ENCODE measurements at regions not wholly inside any gene's neighbourhood (a gene's known extent, or its start where the extent isn't known, plus 50 kb on each side); places are given as distances from the start of the nearest gene placed in this dataset.

GRCh38 chr2:204199357-204199756, 262.8 kb downstream of the ICOS start:
- no peak overlapping the region for H3K27ac Mint-ChIP-seq
- H3K4me1 Mint-ChIP-seq = no peaks in the 10 kb centered on the region
- H3K27me3 Mint-ChIP-seq = peaks cover 58% of the 10 kb centered on the region
- H3K4me3 Mint-ChIP-seq = no peak overlapping the region
- DNase-seq (no peak), ATAC-seq (no peak)
- H3K9me3 ChIP-seq (ENCODE audit: control insufficient read depth, low read length, poor library complexity, severe bottlenecking) = no peaks in the 10 kb centered on the region
- H3K36me3 Mint-ChIP-seq (ENCODE audit: low read depth) = peaks cover 2% of the 10 kb centered on the region

DNA sequence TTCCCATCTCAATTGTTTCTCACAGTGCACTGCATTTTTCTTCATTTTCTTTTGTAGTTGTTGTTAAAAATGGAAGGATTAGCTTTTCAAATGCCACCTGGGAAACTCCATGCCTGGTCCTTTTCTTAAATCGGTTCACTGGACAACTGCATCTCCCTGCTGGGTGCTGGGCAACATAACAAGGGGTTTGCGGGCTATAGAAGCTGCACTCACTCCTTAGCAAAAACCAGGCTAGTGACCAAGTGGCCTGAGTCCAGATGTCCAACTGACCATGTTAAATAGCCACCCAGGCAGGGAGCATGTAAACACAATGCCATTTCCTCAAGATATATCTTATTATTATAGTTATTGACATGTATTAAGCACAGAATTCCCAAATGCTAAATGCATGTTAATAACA, 264.9 kb downstream of the ICOS start:
- H3K27me3 Mint-ChIP-seq = peaks cover 55% of the 10 kb centered on the region
- DNase-seq (no peak), ATAC-seq (no peak)
- no peak overlapping the region for H3K4me3 Mint-ChIP-seq
- H3K9me3 ChIP-seq (ENCODE audit: control insufficient read depth, low read length, poor library complexity, severe bottlenecking) = no peaks in the 10 kb centered on the region
- no peaks in the 10 kb centered on the region for H3K4me1 Mint-ChIP-seq
- H3K27ac Mint-ChIP-seq = no peak overlapping the region
- H3K36me3 Mint-ChIP-seq (ENCODE audit: low read depth) = peaks cover 2% of the 10 kb centered on the region

DNA sequence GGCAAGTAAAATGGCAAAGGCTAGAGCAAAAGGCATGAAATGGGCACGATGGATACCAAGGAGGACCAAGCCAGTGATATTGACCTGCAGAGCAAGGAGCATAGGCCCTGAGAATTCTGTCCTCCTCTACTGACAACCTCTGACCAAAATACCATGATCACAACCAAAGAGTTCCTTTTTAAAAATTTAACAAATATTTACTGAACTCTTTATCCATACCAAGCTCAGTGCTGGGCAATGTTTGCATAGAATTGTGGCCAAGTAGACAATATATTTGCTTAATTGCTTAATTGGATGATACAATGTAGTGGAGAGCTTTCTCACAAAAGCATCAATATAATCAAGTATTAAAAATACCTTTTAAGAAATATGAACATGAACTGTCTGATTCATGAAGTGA, 265.7 kb downstream of the ICOS start:
- H3K27me3 Mint-ChIP-seq = peaks cover 57% of the 10 kb centered on the region
- DNase-seq (no peak), ATAC-seq (no peak)
- H3K36me3 Mint-ChIP-seq (ENCODE audit: low read depth) = peaks cover 2% of the 10 kb centered on the region
- H3K27ac Mint-ChIP-seq = no peak overlapping the region
- H3K9me3 ChIP-seq (ENCODE audit: control insufficient read depth, low read length, poor library complexity, severe bottlenecking) = no peaks in the 10 kb centered on the region
- no peaks in the 10 kb centered on the region for H3K4me1 Mint-ChIP-seq
- no peak overlapping the region for H3K4me3 Mint-ChIP-seq

GRCh38 chr2:204203704-204204103, 267.1 kb downstream of the ICOS start:
- no peak for DNase-seq

GRCh38 chr2:204205082-204205481, 268.5 kb downstream of the ICOS start:
- Mint-ChIP-seq H3K27ac (no peak overlapping the region), H3K4me3 (no peak overlapping the region)

More at GRCh38 chr2:204203704-204204103, 267.1 kb downstream of the ICOS start:
- H3K27me3 Mint-ChIP-seq = peaks cover 43% of the 10 kb centered on the region
- no peaks in the 10 kb centered on the region for H3K4me1 Mint-ChIP-seq
- no peaks in the 10 kb centered on the region for H3K36me3 Mint-ChIP-seq (ENCODE audit: low read depth)
- no peak for ATAC-seq
- no peak overlapping the region for H3K27ac Mint-ChIP-seq
- H3K9me3 ChIP-seq (ENCODE audit: control insufficient read depth, low read length, poor library complexity, severe bottlenecking) = no peaks in the 10 kb centered on the region
- H3K4me3 Mint-ChIP-seq = no peak overlapping the region

GRCh38 chr2:204205538-204205937, 269.0 kb downstream of the ICOS start:
- Mint-ChIP-seq H3K4me3 (no peak overlapping the region), H3K27me3 (peaks cover 34% of the 10 kb centered on the region), H3K27ac (no peak overlapping the region), H3K4me1 (no peaks in the 10 kb centered on the region), H3K36me3 (ENCODE audit: low read depth) (no peaks in the 10 kb centered on the region)
- H3K9me3 ChIP-seq (ENCODE audit: control insufficient read depth, low read length, poor library complexity, severe bottlenecking) = no peaks in the 10 kb centered on the region
- DNase-seq = no peak
- no peak for ATAC-seq

More at GRCh38 chr2:204205082-204205481, 268.5 kb downstream of the ICOS start:
- no peaks in the 10 kb centered on the region for H3K9me3 ChIP-seq (ENCODE audit: control insufficient read depth, low read length, poor library complexity, severe bottlenecking)
- Mint-ChIP-seq H3K36me3 (ENCODE audit: low read depth) (no peaks in the 10 kb centered on the region), H3K27me3 (peaks cover 35% of the 10 kb centered on the region), H3K4me1 (no peaks in the 10 kb centered on the region)
- no peak for DNase-seq
- ATAC-seq = no peak

- Mint-ChIP-seq H3K36me3 (ENCODE audit: low read depth) (no peaks in the 10 kb centered on the region), H3K4me1 (no peaks in the 10 kb centered on the region), H3K4me3 (no peak overlapping the region), H3K27ac (no peak overlapping the region), H3K27me3 (peaks cover 21% of the 10 kb centered on the region)
- no peaks in the 10 kb centered on the region for H3K9me3 ChIP-seq (ENCODE audit: control insufficient read depth, low read length, poor library complexity, severe bottlenecking)
- DNase-seq (no peak), ATAC-seq (no peak)
Observed at GRCh38 chr2:204207866-204208265, 271.3 kb downstream of the ICOS start.

DNA sequence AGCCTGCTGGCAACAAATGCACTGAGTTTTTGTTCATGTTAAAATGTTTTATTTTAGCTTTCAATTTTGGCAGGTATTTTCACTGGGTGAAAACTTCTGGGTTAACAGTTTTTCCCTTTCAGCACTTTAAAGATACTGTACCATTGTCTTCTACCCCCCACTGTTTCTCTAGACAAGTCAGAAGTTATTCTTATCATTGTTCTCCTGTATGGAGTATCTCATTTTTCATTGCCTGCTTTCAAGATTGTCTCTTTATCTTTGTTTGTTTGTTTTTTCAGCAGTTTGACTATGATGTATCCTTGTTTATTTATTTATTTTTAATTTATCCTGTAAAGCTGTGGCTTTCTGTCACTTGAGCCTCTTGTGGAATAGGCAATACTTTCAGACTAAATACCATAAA, 277.0 kb downstream of the ICOS start:
- Mint-ChIP-seq H3K36me3 (ENCODE audit: low read depth) (no peaks in the 10 kb centered on the region), H3K27ac (no peak overlapping the region), H3K4me1 (no peaks in the 10 kb centered on the region), H3K4me3 (no peak overlapping the region), H3K27me3 (no peaks in the 10 kb centered on the region)
- H3K9me3 ChIP-seq (ENCODE audit: control insufficient read depth, low read length, poor library complexity, severe bottlenecking) = no peaks in the 10 kb centered on the region
- no peak for DNase-seq
- ATAC-seq = no peak

GRCh38 chr2:204218040-204218439, 281.5 kb downstream of the ICOS start:
- no peak overlapping the region for H3K27ac Mint-ChIP-seq
- H3K36me3 Mint-ChIP-seq (ENCODE audit: low read depth) = no peaks in the 10 kb centered on the region
- H3K9me3 ChIP-seq (ENCODE audit: control insufficient read depth, low read length, poor library complexity, severe bottlenecking) = no peaks in the 10 kb centered on the region
- ATAC-seq (no peak), DNase-seq (no peak)
- H3K27me3 Mint-ChIP-seq = no peaks in the 10 kb centered on the region
- no peak overlapping the region for H3K4me3 Mint-ChIP-seq
- H3K4me1 Mint-ChIP-seq = no peaks in the 10 kb centered on the region

DNA sequence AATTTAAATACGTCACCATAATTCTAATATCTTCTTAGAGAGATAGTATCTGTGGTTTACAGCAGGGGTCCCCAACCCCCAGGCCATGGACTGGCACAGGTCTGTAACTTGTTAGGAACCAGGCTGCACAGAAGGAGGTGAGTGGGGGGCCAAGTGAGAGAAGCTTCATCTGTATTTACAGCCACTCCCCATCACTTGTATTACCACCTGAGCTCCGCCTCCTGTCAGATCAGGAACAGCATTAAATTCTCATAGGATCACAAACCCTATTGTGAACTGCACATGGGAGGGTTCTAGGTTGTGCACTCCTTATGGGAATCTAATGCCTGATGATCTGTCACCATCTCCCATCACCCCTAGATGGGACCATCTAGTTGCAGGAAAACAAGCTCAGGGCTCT, 282.6 kb downstream of the ICOS start:
- H3K9me3 ChIP-seq (ENCODE audit: control insufficient read depth, low read length, poor library complexity, severe bottlenecking) = no peaks in the 10 kb centered on the region
- no peak overlapping the region for H3K4me3 Mint-ChIP-seq
- H3K27me3 Mint-ChIP-seq = peaks cover 2% of the 10 kb centered on the region
- H3K27ac Mint-ChIP-seq = no peak overlapping the region
- no peaks in the 10 kb centered on the region for H3K4me1 Mint-ChIP-seq
- H3K36me3 Mint-ChIP-seq (ENCODE audit: low read depth) = no peaks in the 10 kb centered on the region
- DNase-seq (no peak), ATAC-seq (no peak)

DNA sequence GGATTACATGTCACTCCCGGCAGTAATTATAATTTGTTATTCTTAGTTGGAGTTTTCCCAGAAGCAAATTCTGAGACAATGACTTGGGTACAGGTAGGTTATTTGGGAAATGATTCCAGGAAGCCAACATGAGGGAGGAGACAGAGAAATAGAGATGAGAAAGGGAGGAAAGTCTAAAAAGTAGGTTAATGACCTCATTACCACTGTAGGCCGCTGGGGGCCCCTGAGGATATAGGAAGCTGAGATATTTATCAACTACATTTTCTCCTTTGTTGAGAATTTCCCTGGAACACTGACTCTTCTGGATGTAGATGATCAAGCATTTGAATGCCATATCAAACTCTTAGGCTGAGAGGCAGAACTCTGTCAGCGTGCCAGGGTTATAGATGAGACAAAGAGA, 284.3 kb downstream of the ICOS start:
- no peaks in the 10 kb centered on the region for H3K36me3 Mint-ChIP-seq (ENCODE audit: low read depth)
- peaks cover 12% of the 10 kb centered on the region for H3K27me3 Mint-ChIP-seq
- H3K9me3 ChIP-seq (ENCODE audit: control insufficient read depth, low read length, poor library complexity, severe bottlenecking) = no peaks in the 10 kb centered on the region
- H3K27ac Mint-ChIP-seq = no peak overlapping the region
- ATAC-seq (no peak), DNase-seq (no peak)
- no peaks in the 10 kb centered on the region for H3K4me1 Mint-ChIP-seq
- H3K4me3 Mint-ChIP-seq = no peak overlapping the region

DNA sequence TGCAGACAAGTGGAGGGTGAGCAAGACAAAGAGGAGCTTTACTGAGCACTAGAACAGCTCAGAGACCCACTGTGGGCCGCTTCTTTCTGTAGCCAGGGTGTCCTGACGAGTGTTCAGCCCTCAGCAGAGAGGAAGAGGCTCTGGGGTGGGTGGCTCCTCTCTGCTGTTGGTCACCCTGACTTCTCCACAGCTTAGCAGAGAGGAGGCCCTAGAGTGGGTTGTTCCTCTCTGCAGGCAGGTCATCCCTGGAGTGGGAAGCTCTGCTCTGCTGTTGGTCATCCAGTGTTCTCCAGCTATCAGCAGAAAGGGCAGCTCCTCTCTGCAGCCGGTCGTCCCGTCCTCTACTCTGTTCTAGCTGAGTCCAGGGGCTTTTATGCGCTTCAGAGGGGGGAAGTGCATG, 286.5 kb downstream of the ICOS start:
- peaks cover 30% of the 10 kb centered on the region for H3K27me3 Mint-ChIP-seq
- H3K4me3 Mint-ChIP-seq = no peak overlapping the region
- DNase-seq (no peak), ATAC-seq (no peak)
- H3K36me3 Mint-ChIP-seq (ENCODE audit: low read depth) = no peaks in the 10 kb centered on the region
- H3K27ac Mint-ChIP-seq = no peak overlapping the region
- H3K9me3 ChIP-seq (ENCODE audit: control insufficient read depth, low read length, poor library complexity, severe bottlenecking) = no peaks in the 10 kb centered on the region
- no peaks in the 10 kb centered on the region for H3K4me1 Mint-ChIP-seq

GRCh38 chr2:204223544-204223943, 287.0 kb downstream of the ICOS start:
- H3K4me3 Mint-ChIP-seq = no peak overlapping the region
- H3K36me3 Mint-ChIP-seq (ENCODE audit: low read depth) = no peaks in the 10 kb centered on the region
- H3K9me3 ChIP-seq (ENCODE audit: control insufficient read depth, low read length, poor library complexity, severe bottlenecking) = no peaks in the 10 kb centered on the region
- no peak overlapping the region for H3K27ac Mint-ChIP-seq
- peaks cover 35% of the 10 kb centered on the region for H3K27me3 Mint-ChIP-seq
- DNase-seq (no peak), ATAC-seq (no peak)
- no peaks in the 10 kb centered on the region for H3K4me1 Mint-ChIP-seq

GRCh38 chr2:204225671-204226073, 289.1 kb downstream of the ICOS start:
- H3K27ac Mint-ChIP-seq = no peak overlapping the region
- H3K27me3 Mint-ChIP-seq = peaks cover 53% of the 10 kb centered on the region
- ATAC-seq (no peak), DNase-seq (no peak)
- H3K4me3 Mint-ChIP-seq = no peak overlapping the region
- H3K4me1 Mint-ChIP-seq = no peaks in the 10 kb centered on the region
- H3K36me3 Mint-ChIP-seq (ENCODE audit: low read depth) = no peaks in the 10 kb centered on the region
- H3K9me3 ChIP-seq (ENCODE audit: control insufficient read depth, low read length, poor library complexity, severe bottlenecking) = no peaks in the 10 kb centered on the region
